A549 (cell line): ENCODE measurements at regions not wholly inside any gene's neighbourhood (a gene's known extent, or its start where the extent isn't known, plus 50 kb on each side); places are given as distances from the start of the nearest gene placed in this dataset.

Experiments
- ATAC-seq, 2 experiments: fragments of 200-7000 bp in 1 of 2; fragments of >200 bp in 1 of 2; cut with Nextera tagmentation in 1 of 2; cut with Tn5 transposase in 1 of 2; 3 replicates each; pipeline versions ENCODE4 v1.8.0 to v1.9.1; 2018 to 2020; ENCODE audit warnings: mild to moderate bottlenecking in 1 of 2, moderate library complexity in 1 of 2
- CTCF ChIA-PET: fragments of 300-600 bp; sonication (Branson Sonifier 250); formaldehyde crosslinking; extraction: SDS; loops from one replicate; lab custom pipeline; 2021; ENCODE audit warnings: antibody characterized with exemption, inconsistent platforms; lab: Yijun Ruan, JAX
- POLR2A ChIA-PET: fragments of 350-600 bp; formaldehyde crosslinking; extraction: SDS; loops from one replicate; lab custom pipeline; 2021; ENCODE audit warnings: antibody characterized with exemption, inconsistent platforms; lab: Yijun Ruan, JAX
- DNase-seq, 2 experiments: peaks; one replicate each; pipeline versions ENCODE4 v3.0.0 to v3.0.0-alpha.2; 2011 to 2016; ENCODE audit warnings: low read depth in 1 of 2, low spot score in 1 of 2
- FAIRE-seq: peaks from 2 replicates; lab custom pipeline; 2011; peaks lifted over from hg19 to GRCh38; lab: Jason Lieb, UNC
- H3K27ac ChIP-seq, 2 experiments: fragments of >200 bp; sonication (Bioruptor Twin); formaldehyde crosslinking; 3 replicates each; pipeline ENCODE4 v1.5.1; 2016 to 2017
- H3K4me1 ChIP-seq: fragments of >200 bp; sonication (Bioruptor Twin); formaldehyde crosslinking; 3 replicates; pipeline ENCODE4 v1.6.1; 2016
- H3K4me2 ChIP-seq: fragments of >200 bp; sonication (Bioruptor Twin); formaldehyde crosslinking; 3 replicates; pipeline ENCODE4 v1.6.1; 2016
- H3K4me3 ChIP-seq: fragments of >200 bp; sonication (Bioruptor Twin); formaldehyde crosslinking; 3 replicates; pipeline ENCODE4 v1.5.1; 2016
- H3K9me3 ChIP-seq: fragments of >200 bp; sonication (Bioruptor Twin); formaldehyde crosslinking; 3 replicates; pipeline ENCODE4 v1.6.1; 2016
- BCL3 ChIP-seq: fragments of >200 bp; sonication (Bioruptor Twin); formaldehyde crosslinking; IDR thresholded peaks from 3 replicates; pipeline ENCODE4 v1.6.1; 2016
- BHLHE40 ChIP-seq: IDR thresholded peaks from 2 replicates; pipeline ENCODE4 v1.6.1; 2012; ENCODE audit warnings: low read depth, low read length, inconsistent platforms
- CBX2 ChIP-seq: fragments of 200-600 bp; sonication (generic); IDR thresholded peaks from 2 replicates; pipeline ENCODE4 v1.6.1; 2016; ENCODE audit warnings: low read depth, mild to moderate bottlenecking, borderline replicate concordance
- CBX8 ChIP-seq: fragments of 200-600 bp; sonication (generic); IDR thresholded peaks from 2 replicates; pipeline ENCODE4 v1.6.1; 2016
- CEBPB ChIP-seq, 2 experiments: fragments of >200 bp in 1 of 2; sonication (Bioruptor Twin) in 1 of 2; formaldehyde crosslinking in 1 of 2; IDR thresholded peaks; 2 replicates each; pipeline ENCODE4 v1.6.1; 2012 to 2016
- CTCF ChIP-seq: fragments of >200 bp; sonication (Bioruptor Twin); formaldehyde crosslinking; IDR thresholded peaks from 3 replicates; pipeline ENCODE4 v1.5.1; 2016
- E2F6 ChIP-seq: IDR thresholded peaks from 2 replicates; pipeline ENCODE4 v1.6.1; 2012; ENCODE audit warnings: low read depth, borderline replicate concordance
- ESRRA ChIP-seq: fragments of 150-350 bp; IDR thresholded peaks from 2 replicates; pipeline ENCODE4 v1.6.1; 2014; ENCODE audit warnings: mild to moderate bottlenecking, low read length, borderline replicate concordance
- HES2 ChIP-seq: fragments of >200 bp; sonication (Bioruptor Twin); formaldehyde crosslinking; IDR thresholded peaks from 2 replicates; pipeline ENCODE4 v1.6.1; 2016
- HMGXB4 ChIP-seq: fragments of 250-450 bp; sonication (Bioruptor Pico); IDR thresholded peaks from 2 replicates; pipeline ENCODE4 v1.5.0; 2021; ENCODE audit warnings: mild to moderate bottlenecking, moderate library complexity, borderline replicate concordance
- HOXB13 ChIP-seq: fragments of 250-450 bp; sonication (Bioruptor Pico); IDR thresholded peaks from 2 replicates; pipeline ENCODE4 v1.5.0; 2020; ENCODE audit warnings: low read depth, mild to moderate bottlenecking, moderate library complexity
- HOXB5 ChIP-seq: fragments of 250-450 bp; sonication (Bioruptor Pico); IDR thresholded peaks from 2 replicates; pipeline ENCODE4 v1.5.0; 2020; ENCODE audit warnings: mild to moderate bottlenecking, moderate library complexity
- JUN ChIP-seq, 2 experiments: fragments of >200 bp; sonication (Bioruptor Twin); formaldehyde crosslinking; IDR thresholded peaks; 2 replicates in 1 of 2; 3 replicates in 1 of 2; pipeline ENCODE4 v1.6.1; 2016 to 2017
- KDM1A ChIP-seq: fragments of 200-600 bp; sonication (generic); IDR thresholded peaks from 2 replicates; pipeline ENCODE4 v1.6.1; 2016; ENCODE audit warnings: low read depth, mild to moderate bottlenecking
- MAFK ChIP-seq: fragments of 450-650 bp; IDR thresholded peaks from 2 replicates; pipeline ENCODE4 v1.6.1; 2014; ENCODE audit not compliant: partially characterized antibody
- MAZ ChIP-seq: fragments of 150-350 bp; IDR thresholded peaks from 2 replicates; pipeline ENCODE4 v1.6.1; 2014; ENCODE audit warnings: antibody characterized with exemption, low read depth, low read length, borderline replicate concordance
- NPAS2 ChIP-seq: fragments of 250-450 bp; sonication (Bioruptor Pico); IDR thresholded peaks from 2 replicates; pipeline ENCODE4 v1.8.0; 2022; ENCODE audit warnings: mild to moderate bottlenecking, moderate library complexity, borderline replicate concordance
- NR3C1 ChIP-seq: fragments of >200 bp; sonication (Bioruptor Twin); formaldehyde crosslinking; IDR thresholded peaks from 3 replicates; pipeline ENCODE4 v1.6.1; 2017
- POLR2AphosphoS2 ChIP-seq: conservative IDR thresholded peaks from 2 replicates; pipeline ENCODE4 v1.6.1; 2012; ENCODE audit warnings: low read length, improper control_type of control experiment, inconsistent platforms
- RAD21 ChIP-seq, 2 experiments: fragments of >200 bp in 1 of 2; sonication (Bioruptor Twin) in 1 of 2; formaldehyde crosslinking in 1 of 2; IDR thresholded peaks in 1 of 2; conservative IDR thresholded peaks in 1 of 2; 2 replicates in 1 of 2; 3 replicates in 1 of 2; pipeline ENCODE4 v1.6.1; 2012 to 2018; ENCODE audit warnings: inconsistent platforms in 1 of 2
- REST ChIP-seq: fragments of 200-600 bp; sonication (generic); IDR thresholded peaks from 2 replicates; pipeline ENCODE4 v1.6.1; 2016; ENCODE audit warnings: antibody characterized with exemption, mild to moderate bottlenecking, moderate library complexity
- RFX5 ChIP-seq: fragments of 450-650 bp; IDR thresholded peaks from 2 replicates; pipeline ENCODE4 v1.7.1; 2014; ENCODE audit warnings: antibody characterized with exemption, mild to moderate bottlenecking, moderate library complexity
- RNF2 ChIP-seq: fragments of 200-600 bp; sonication (generic); IDR thresholded peaks from 2 replicates; pipeline ENCODE4 v1.6.1; 2016; ENCODE audit warnings: low read depth, mild to moderate bottlenecking, antibody characterized with exemption, moderate library complexity, borderline replicate concordance
- TFCP2L1 ChIP-seq: fragments of 250-450 bp; sonication (Bioruptor Pico); IDR thresholded peaks from 2 replicates; pipeline ENCODE4 v1.5.0; 2021; ENCODE audit warnings: mild to moderate bottlenecking
- TP53 ChIP-seq: fragments of 250-450 bp; sonication (Bioruptor Pico); IDR thresholded peaks from 2 replicates; pipeline ENCODE4 v1.5.0; 2021; ENCODE audit warnings: mild to moderate bottlenecking, moderate library complexity
- USF2 ChIP-seq: fragments of 450-650 bp; IDR thresholded peaks from 2 replicates; pipeline ENCODE4 v1.6.1; 2014; ENCODE audit warnings: antibody characterized with exemption
- ZFP36 ChIP-seq: fragments of 450-650 bp; IDR thresholded peaks from 2 replicates; pipeline ENCODE4 v1.6.1; 2014; ENCODE audit warnings: borderline replicate concordance; ENCODE audit not compliant: partially characterized antibody
- WGBS: methylation state at CpG from one replicate; pipeline ENCODE4 v1.1.6; 2017; ENCODE audit errors: missing lambda C conversion rate; 5-methylcytosine and 5-hydroxymethylcytosine counted together

GRCh38 chr3:13219077-13219901 lies 146.1 kb upstream of the IQSEC1 start:
- WGBS: 92% methylated on average over 15 of the region's 20 CpGs
- no peak for TF ChIP-seq TP53 (CRISPR knock-in tag)
- no peak for TF ChIP-seq NPAS2 (CRISPR knock-in tag)
- TF ChIP-seq KDM1A: no peak
- no peak for TF ChIP-seq MAZ
- no peak for TF ChIP-seq JUN (IDR thresholded peaks at IDR 0.05)
- TF ChIP-seq TFCP2L1 (CRISPR knock-in tag): no peak
- TF ChIP-seq POLR2AphosphoS2: no peak
- TF ChIP-seq E2F6: no peak
- no peak for TF ChIP-seq CTCF
- TF ChIP-seq BCL3: no peak
- TF ChIP-seq USF2: no peak
- no peak for TF ChIP-seq ESRRA
- no peak for TF ChIP-seq CEBPB (IDR thresholded peaks at IDR 0.05)
- no peak for TF ChIP-seq HOXB5
- TF ChIP-seq CBX8: no peak
- no peak for TF ChIP-seq HOXB13 (CRISPR knock-in tag)
- no peak for TF ChIP-seq HMGXB4 (CRISPR knock-in tag)
- TF ChIP-seq RNF2: no peak
- TF ChIP-seq MAFK: no peak
- ChIA-PET CTCF (interaction anchor here (0.6 to 1.2 kb wide), 2 partner anchors 18 to 127 kb away, joined by 5 read pairs; no protein-coding TSS in a partner anchor), POLR2A (no interaction called here)
- Histone ChIP-seq H3K4me3 (no peak overlapping the region), H3K4me2 (peak overlapping the region; percentile 59; the same call in 1 of the 3 replicates), H3K4me1 (peaks cover 41% of the 10 kb centered on the region), H3K9me3 (no peaks in the 10 kb centered on the region), H3K27ac (peak overlapping the region; percentile 58 to 76; a peak in 4 of 6 replicates)
- FAIRE-seq: no peak
- no peak for DNase-seq
- ATAC-seq: no peak

GRCh38 chr3:13218541-13218908 lies 145.3 kb upstream of the IQSEC1 start:
- ChIA-PET CTCF (interaction anchor here (1.2 to 1.4 kb wide), 2 partner anchors 126 to 430 kb away, joined by 4 to 5 read pairs; no protein-coding TSS in a partner anchor), POLR2A (no interaction called here)
- Histone ChIP-seq H3K4me3 (no peak overlapping the region), H3K9me3 (no peaks in the 10 kb centered on the region), H3K4me2 (peak overlapping the region; percentile 59), H3K4me1 (peaks cover 41% of the 10 kb centered on the region), H3K27ac (peak overlapping the region; percentile 58 to 76)
- DNase-seq: no peak
- 65% methylated on average over 4 of the region's 4 CpGs for WGBS
- no peak for FAIRE-seq
- no peak for ATAC-seq
- TF ChIP-seq RFX5 (no peak), MAZ (no peak), HES2 (no peak), CBX2 (no peak), JUN (IDR thresholded peaks at IDR 0.05) (no peak), RAD21 (conservative IDR thresholded peaks at IDR 0.05 in 1 of 2, IDR thresholded peaks at IDR 0.05 in 1 of 2) (no peak), BHLHE40 (no peak), ZFP36 (no peak), REST (no peak), NR3C1 (no peak), HOXB5 (no peak)
